HL-60 (cell line): ENCODE measurements at regions not wholly inside any gene's neighbourhood (a gene's known extent, or its start where the extent isn't known, plus 50 kb on each side); places are given as distances from the start of the nearest gene placed in this dataset.

ENCODE experiments used
- DNase-seq, 2 experiments: peaks; one replicate each; pipeline ENCODE4 v3.0.0-alpha.2; 2010 to 2020; ENCODE audit warnings: low read depth in 1 of 2, low spot score in 1 of 2
- H3K27ac ChIP-seq: fragments of 250-450 bp; sonication (Bioruptor Pico); replicated peaks from 2 replicates; pipeline ENCODE4 v1.5.1; 2020; ENCODE audit warnings: mild to moderate bottlenecking, moderate library complexity
- H3K27me3 ChIP-seq: fragments of 250-450 bp; sonication (Bioruptor Pico); 2 replicates; pipeline ENCODE4 v1.5.1; 2021; ENCODE audit warnings: mild to moderate bottlenecking, moderate library complexity; ENCODE audit not compliant: insufficient read depth, poor library complexity, severe bottlenecking
- H3K4me3 ChIP-seq: replicated peaks from 2 replicates; pipeline ENCODE4 v1.5.1; 2011; ENCODE audit warnings: mild to moderate bottlenecking, control low read depth, low read length; ENCODE audit not compliant: insufficient read depth
- GABPA ChIP-seq: IDR thresholded peaks from 2 replicates; pipeline ENCODE4 v1.6.1; 2012; ENCODE audit warnings: low read depth
- POLR2AphosphoS5 ChIP-seq: IDR thresholded peaks from 2 replicates; pipeline ENCODE4 v1.6.1; 2012; ENCODE audit warnings: low read depth
- REST ChIP-seq: IDR thresholded peaks from 2 replicates; pipeline ENCODE4 v1.6.1; 2012; ENCODE audit warnings: low read depth; ENCODE audit not compliant: insufficient replicate concordance
- SPI1 ChIP-seq: IDR thresholded peaks from 2 replicates; pipeline ENCODE4 v1.6.1; 2012; ENCODE audit warnings: low read depth, mild to moderate bottlenecking, borderline replicate concordance
- TF ChIP-seq, protein P1 (sequence below): IDR thresholded peaks from one replicate; pipeline ENCODE4 v1.5.1; 2011; ENCODE audit warnings: low read length, control low read depth, inconsistent platforms; ENCODE audit not compliant: insufficient read depth

DNA sequence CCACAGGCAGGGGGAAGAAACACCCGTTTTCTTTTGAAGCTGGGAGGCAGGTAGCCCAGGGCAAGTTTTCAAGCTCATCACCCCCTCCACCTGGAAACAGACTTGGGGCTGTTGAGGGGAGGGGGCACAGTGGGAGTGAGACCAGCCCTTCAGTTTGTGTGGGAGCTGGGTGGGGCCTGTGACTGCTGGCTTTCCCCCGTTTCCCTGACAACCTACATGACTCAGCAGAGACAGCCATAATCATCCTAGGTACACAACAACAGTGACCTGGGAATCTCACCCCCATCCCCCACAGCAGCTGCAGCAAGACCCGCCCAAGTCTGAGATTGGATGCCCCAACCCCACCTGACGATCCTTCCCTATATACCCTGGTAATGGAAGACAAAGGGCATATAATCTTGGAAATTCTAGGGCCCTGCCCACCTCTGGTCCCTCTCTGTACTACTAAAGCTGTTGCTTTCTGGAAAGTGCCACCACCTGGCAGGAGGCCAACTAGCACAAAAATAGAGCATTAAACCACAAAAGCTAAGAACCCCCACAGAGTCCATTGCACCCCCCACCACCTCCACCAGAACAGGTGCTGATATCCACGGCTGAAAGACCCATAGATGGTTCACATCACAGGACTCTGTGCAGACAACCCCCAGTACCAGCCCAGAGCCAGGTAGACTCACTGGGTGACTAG is 422.2 kb upstream of the SGO1 start:
- Histone ChIP-seq H3K4me3 (no peak overlapping the region), H3K27ac (no peak overlapping the region), H3K27me3 (no peaks in the 10 kb centered on the region)
- TF ChIP-seq SPI1 (no peak), REST (no peak), POLR2AphosphoS5 (no peak), GABPA (no peak)
- TF ChIP-seq, protein P1, sequence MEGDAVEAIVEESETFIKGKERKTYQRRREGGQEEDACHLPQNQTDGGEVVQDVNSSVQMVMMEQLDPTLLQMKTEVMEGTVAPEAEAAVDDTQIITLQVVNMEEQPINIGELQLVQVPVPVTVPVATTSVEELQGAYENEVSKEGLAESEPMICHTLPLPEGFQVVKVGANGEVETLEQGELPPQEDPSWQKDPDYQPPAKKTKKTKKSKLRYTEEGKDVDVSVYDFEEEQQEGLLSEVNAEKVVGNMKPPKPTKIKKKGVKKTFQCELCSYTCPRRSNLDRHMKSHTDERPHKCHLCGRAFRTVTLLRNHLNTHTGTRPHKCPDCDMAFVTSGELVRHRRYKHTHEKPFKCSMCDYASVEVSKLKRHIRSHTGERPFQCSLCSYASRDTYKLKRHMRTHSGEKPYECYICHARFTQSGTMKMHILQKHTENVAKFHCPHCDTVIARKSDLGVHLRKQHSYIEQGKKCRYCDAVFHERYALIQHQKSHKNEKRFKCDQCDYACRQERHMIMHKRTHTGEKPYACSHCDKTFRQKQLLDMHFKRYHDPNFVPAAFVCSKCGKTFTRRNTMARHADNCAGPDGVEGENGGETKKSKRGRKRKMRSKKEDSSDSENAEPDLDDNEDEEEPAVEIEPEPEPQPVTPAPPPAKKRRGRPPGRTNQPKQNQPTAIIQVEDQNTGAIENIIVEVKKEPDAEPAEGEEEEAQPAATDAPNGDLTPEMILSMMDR: no peak
- DNase-seq: no peak

GRCh38 chr3:20604659-20605058 is 418.7 kb upstream of the SGO1 start:
- Histone ChIP-seq H3K27ac (no peak overlapping the region), H3K4me3 (no peak overlapping the region), H3K27me3 (no peaks in the 10 kb centered on the region)
- no peak for DNase-seq
- TF ChIP-seq REST (no peak), GABPA (no peak), POLR2AphosphoS5 (no peak), SPI1 (no peak)
- TF ChIP-seq, protein P1: no peak

DNA sequence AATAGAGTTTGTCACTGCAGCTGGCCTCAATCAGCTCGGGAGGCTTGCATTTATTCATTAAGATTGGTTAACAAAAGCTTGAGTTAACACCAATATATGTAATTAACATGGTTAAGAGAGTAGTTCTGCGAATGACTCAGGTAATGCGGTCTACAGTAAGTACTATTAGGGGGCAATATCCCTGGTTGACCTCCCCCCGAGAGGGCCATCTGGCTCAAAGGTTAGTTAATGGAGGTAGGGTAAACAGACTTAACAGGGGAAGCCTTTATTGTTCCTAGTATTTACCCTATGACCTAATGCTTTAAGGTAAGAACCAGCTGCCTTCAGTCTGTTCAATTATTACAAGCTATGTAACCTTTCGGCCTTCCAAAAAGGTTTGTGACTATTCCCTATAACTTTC is 403.3 kb upstream of the SGO1 start:
- TF ChIP-seq GABPA (no peak), REST (no peak), POLR2AphosphoS5 (no peak), SPI1 (no peak)
- TF ChIP-seq, protein P1: no peak
- no peaks in the 10 kb centered on the region for H3K27me3 ChIP-seq
- no peak for DNase-seq
- no peak overlapping the region for H3K4me3 ChIP-seq
- H3K27ac ChIP-seq: no peak overlapping the region
